Endothelial cell (in vitro differentiated cells): ENCODE measurements at regions not wholly inside any gene's neighbourhood (a gene's known extent, or its start where the extent isn't known, plus 50 kb on each side); places are given as distances from the start of the nearest gene placed in this dataset.

Source experiments
- DNase-seq: peaks from one replicate; pipeline ENCODE4 v3.0.0; 2021; ENCODE audit warnings: low spot score
- H3K27ac Mint-ChIP-seq: one replicate; pipeline ENCODE4 v1.8.0; 2021; ENCODE audit warnings: mixed read lengths, inconsistent platforms; ENCODE audit not compliant: unreplicated experiment
- H3K27me3 Mint-ChIP-seq: one replicate; pipeline ENCODE4 v1.8.0; 2021; ENCODE audit warnings: mild to moderate bottlenecking, moderate library complexity, mixed read lengths, inconsistent platforms; ENCODE audit not compliant: unreplicated experiment
- H3K36me3 Mint-ChIP-seq: one replicate; pipeline ENCODE4 v1.8.0; 2021; ENCODE audit warnings: mild to moderate bottlenecking, low read depth, mixed read lengths, inconsistent platforms; ENCODE audit not compliant: unreplicated experiment
- H3K4me1 Mint-ChIP-seq: one replicate; pipeline ENCODE4 v1.8.0; 2021; ENCODE audit warnings: mild to moderate bottlenecking, mixed read lengths, inconsistent platforms; ENCODE audit not compliant: unreplicated experiment
- H3K4me3 Mint-ChIP-seq: one replicate; pipeline ENCODE4 v1.8.0; 2021; ENCODE audit warnings: mild to moderate bottlenecking, mixed read lengths, inconsistent platforms; ENCODE audit not compliant: unreplicated experiment
- H3K9me3 Mint-ChIP-seq: one replicate; pipeline ENCODE4 v1.8.0; 2021; ENCODE audit warnings: mixed read lengths, inconsistent platforms; ENCODE audit not compliant: unreplicated experiment
- CTCF ChIP-seq: fragments of 200-600 bp; sonication (generic); IDR thresholded peaks from one replicate; pipeline ENCODE4 v1.5.0; 2021; ENCODE audit warnings: antibody characterized with exemption; ENCODE audit not compliant: unreplicated experiment

GRCh38 chr9:86649913-86650312 is 295.7 kb upstream of the TUT7 start:
- Mint-ChIP-seq H3K4me1 (no peaks in the 10 kb centered on the region), H3K27ac (no peak overlapping the region), H3K27me3 (no peaks in the 10 kb centered on the region), H3K9me3 (no peaks in the 10 kb centered on the region), H3K36me3 (no peaks in the 10 kb centered on the region), H3K4me3 (no peak overlapping the region)
- DNase-seq = no peak
- TF ChIP-seq CTCF = no peak

- H3K4me1 Mint-ChIP-seq = no peaks in the 10 kb centered on the region
- no peak for TF ChIP-seq CTCF
- DNase-seq = no peak
- H3K4me3 Mint-ChIP-seq = no peak overlapping the region
- no peaks in the 10 kb centered on the region for H3K27me3 Mint-ChIP-seq
- H3K36me3 Mint-ChIP-seq = no peaks in the 10 kb centered on the region
- H3K27ac Mint-ChIP-seq = no peak overlapping the region
- H3K9me3 Mint-ChIP-seq = no peaks in the 10 kb centered on the region
Measured at GRCh38 chr9:86648828-86649170, 294.6 kb upstream of the TUT7 start.

GRCh38 chr9:86648156-86648827 is 294.1 kb upstream of the TUT7 start:
- no peaks in the 10 kb centered on the region for H3K27me3 Mint-ChIP-seq
- no peak overlapping the region for H3K4me3 Mint-ChIP-seq
- no peak overlapping the region for H3K27ac Mint-ChIP-seq

GRCh38 chr9:86645303-86645702 is 291.1 kb upstream of the TUT7 start:
- Mint-ChIP-seq H3K27me3 (no peaks in the 10 kb centered on the region), H3K9me3 (no peaks in the 10 kb centered on the region), H3K4me3 (no peak overlapping the region), H3K27ac (no peak overlapping the region), H3K36me3 (no peaks in the 10 kb centered on the region), H3K4me1 (no peaks in the 10 kb centered on the region)
- no peak for DNase-seq
- no peak for TF ChIP-seq CTCF

More at GRCh38 chr9:86648156-86648827, 294.1 kb upstream of the TUT7 start:
- H3K9me3 Mint-ChIP-seq = no peaks in the 10 kb centered on the region
- no peak for TF ChIP-seq CTCF
- no peaks in the 10 kb centered on the region for H3K36me3 Mint-ChIP-seq
- no peak for DNase-seq
- H3K4me1 Mint-ChIP-seq = no peaks in the 10 kb centered on the region

- no peak overlapping the region for H3K4me3 Mint-ChIP-seq
- H3K27ac Mint-ChIP-seq = no peak overlapping the region
- no peaks in the 10 kb centered on the region for H3K4me1 Mint-ChIP-seq
- no peak for DNase-seq
- no peaks in the 10 kb centered on the region for H3K36me3 Mint-ChIP-seq
- no peaks in the 10 kb centered on the region for H3K27me3 Mint-ChIP-seq
- H3K9me3 Mint-ChIP-seq = no peaks in the 10 kb centered on the region
- TF ChIP-seq CTCF = no peak
Measured at GRCh38 chr9:86644675-86645034, 290.4 kb upstream of the TUT7 start.
